Neural crest cell (in vitro differentiated cells): ENCODE measurements at regions not wholly inside any gene's neighbourhood (a gene's known extent, or its start where the extent isn't known, plus 50 kb on each side); places are given as distances from the start of the nearest gene placed in this dataset.

Source experiments
- DNase-seq: peaks from one replicate; pipeline ENCODE4 v3.0.0; 2021; ENCODE audit warnings: low read depth, mixed read lengths, low spot score
- H3K27ac Mint-ChIP-seq: one replicate; pipeline ENCODE4 v1.8.0; 2021; ENCODE audit warnings: mild to moderate bottlenecking, mixed read lengths; ENCODE audit not compliant: unreplicated experiment
- H3K27me3 Mint-ChIP-seq: 2 replicates; pipeline ENCODE4 v1.8.0; 2021; ENCODE audit warnings: low read depth, mild to moderate bottlenecking, mixed read lengths
- H3K36me3 Mint-ChIP-seq: 2 replicates; pipeline ENCODE4 v1.8.0; 2021; ENCODE audit warnings: low read depth, mild to moderate bottlenecking, mixed read lengths
- H3K4me1 Mint-ChIP-seq: 2 replicates; pipeline ENCODE4 v1.8.0; 2021; ENCODE audit warnings: mixed read lengths
- H3K4me3 Mint-ChIP-seq: one replicate; pipeline ENCODE4 v1.8.0; 2021; ENCODE audit warnings: mild to moderate bottlenecking, mixed read lengths
- H3K9me3 Mint-ChIP-seq: 2 replicates; pipeline ENCODE4 v1.8.0; 2021; ENCODE audit warnings: mixed read lengths
- TF ChIP-seq, protein P1 (sequence below): fragments of 200-600 bp; sonication (generic); conservative IDR thresholded peaks from 2 replicates; pipeline ENCODE4 v1.5.0; 2021; ENCODE audit warnings: antibody characterized with exemption, mild to moderate bottlenecking

GRCh38 chr15:52870015-52870414, 79.9 kb upstream of the ONECUT1 start:
- peaks cover 4% of the 10 kb centered on the region for H3K9me3 Mint-ChIP-seq
- no peak for DNase-seq
- no peaks in the 10 kb centered on the region for H3K36me3 Mint-ChIP-seq
- no peaks in the 10 kb centered on the region for H3K27me3 Mint-ChIP-seq
- TF ChIP-seq, protein P1, sequence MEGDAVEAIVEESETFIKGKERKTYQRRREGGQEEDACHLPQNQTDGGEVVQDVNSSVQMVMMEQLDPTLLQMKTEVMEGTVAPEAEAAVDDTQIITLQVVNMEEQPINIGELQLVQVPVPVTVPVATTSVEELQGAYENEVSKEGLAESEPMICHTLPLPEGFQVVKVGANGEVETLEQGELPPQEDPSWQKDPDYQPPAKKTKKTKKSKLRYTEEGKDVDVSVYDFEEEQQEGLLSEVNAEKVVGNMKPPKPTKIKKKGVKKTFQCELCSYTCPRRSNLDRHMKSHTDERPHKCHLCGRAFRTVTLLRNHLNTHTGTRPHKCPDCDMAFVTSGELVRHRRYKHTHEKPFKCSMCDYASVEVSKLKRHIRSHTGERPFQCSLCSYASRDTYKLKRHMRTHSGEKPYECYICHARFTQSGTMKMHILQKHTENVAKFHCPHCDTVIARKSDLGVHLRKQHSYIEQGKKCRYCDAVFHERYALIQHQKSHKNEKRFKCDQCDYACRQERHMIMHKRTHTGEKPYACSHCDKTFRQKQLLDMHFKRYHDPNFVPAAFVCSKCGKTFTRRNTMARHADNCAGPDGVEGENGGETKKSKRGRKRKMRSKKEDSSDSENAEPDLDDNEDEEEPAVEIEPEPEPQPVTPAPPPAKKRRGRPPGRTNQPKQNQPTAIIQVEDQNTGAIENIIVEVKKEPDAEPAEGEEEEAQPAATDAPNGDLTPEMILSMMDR, result no peak
- no peak overlapping the region for H3K4me3 Mint-ChIP-seq
- no peaks in the 10 kb centered on the region for H3K4me1 Mint-ChIP-seq
- no peak overlapping the region for H3K27ac Mint-ChIP-seq

GRCh38 chr15:52866698-52867097, 76.6 kb upstream of the ONECUT1 start:
- TF ChIP-seq, protein P1, result no peak
- Mint-ChIP-seq H3K9me3 (peaks cover 6% of the 10 kb centered on the region), H3K27ac (no peak overlapping the region), H3K27me3 (no peaks in the 10 kb centered on the region), H3K4me1 (peaks cover 7% of the 10 kb centered on the region), H3K36me3 (no peaks in the 10 kb centered on the region), H3K4me3 (no peak overlapping the region)
- no peak for DNase-seq

DNA sequence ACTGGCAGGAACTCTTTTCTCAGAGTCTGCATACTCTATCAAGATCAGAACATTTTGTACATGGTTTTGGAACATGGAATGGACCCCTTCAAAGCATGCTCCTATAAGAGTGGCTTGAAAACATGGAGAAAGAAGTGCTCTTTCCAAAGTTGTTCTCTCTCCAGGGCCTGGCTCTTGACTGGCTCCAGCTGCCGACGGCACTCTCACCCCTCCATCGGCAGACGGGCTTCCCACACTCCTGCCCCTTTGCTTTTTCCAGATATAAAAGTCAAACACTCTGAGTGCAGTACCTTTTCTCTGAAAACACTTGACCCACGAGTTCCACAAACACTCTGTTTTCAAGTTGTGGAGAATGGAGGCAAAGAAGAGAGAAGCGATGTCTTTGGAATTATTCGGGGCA, 72.5 kb upstream of the ONECUT1 start:
- TF ChIP-seq, protein P1, result no peak
- H3K36me3 Mint-ChIP-seq, result no peaks in the 10 kb centered on the region
- no peak for DNase-seq
- peaks cover 7% of the 10 kb centered on the region for H3K4me1 Mint-ChIP-seq
- H3K9me3 Mint-ChIP-seq, result peaks cover 2% of the 10 kb centered on the region
- H3K27ac Mint-ChIP-seq, result no peak overlapping the region
- no peak overlapping the region for H3K4me3 Mint-ChIP-seq
- no peaks in the 10 kb centered on the region for H3K27me3 Mint-ChIP-seq

- TF ChIP-seq, protein P1, result no peak
- H3K27ac Mint-ChIP-seq, result no peak overlapping the region
Measured at GRCh38 chr15:52858782-52859176, 68.6 kb upstream of the ONECUT1 start.

GRCh38 chr15:52857937-52858781, 68.0 kb upstream of the ONECUT1 start:
- H3K9me3 Mint-ChIP-seq, result no peaks in the 10 kb centered on the region
- H3K27ac Mint-ChIP-seq, result no peak overlapping the region
- H3K4me1 Mint-ChIP-seq, result peaks cover 7% of the 10 kb centered on the region
- H3K36me3 Mint-ChIP-seq, result no peaks in the 10 kb centered on the region
- H3K27me3 Mint-ChIP-seq, result no peaks in the 10 kb centered on the region
- no peak overlapping the region for H3K4me3 Mint-ChIP-seq
- no peak for DNase-seq
- TF ChIP-seq, protein P1, result no peak

More at GRCh38 chr15:52858782-52859176, 68.6 kb upstream of the ONECUT1 start:
- Mint-ChIP-seq H3K27me3 (no peaks in the 10 kb centered on the region), H3K4me3 (no peak overlapping the region), H3K9me3 (no peaks in the 10 kb centered on the region), H3K4me1 (peaks cover 7% of the 10 kb centered on the region), H3K36me3 (no peaks in the 10 kb centered on the region)
- DNase-seq, result no peak
